Spleen (tissue), 11 donors: ENCODE measurements at regions not wholly inside any gene's neighbourhood (a gene's known extent, or its start where the extent isn't known, plus 50 kb on each side); places are given as distances from the start of the nearest gene placed in this dataset.

Experiments used
- DNase-seq: peaks from one replicate; pipeline ENCODE4 v3.0.0-alpha.2; 2020
- H3K27ac ChIP-seq, 8 donors: fragments of 200-600 bp; sonication (generic) in 7 of 8; 1 replicate in 4 of 8; 2 replicates in 4 of 8; pipeline versions ENCODE4 v1.5.0 to v1.8.0; 2016 to 2021; ENCODE audit warnings: inconsistent platforms in 4 of 8, mild to moderate bottlenecking in 4 of 8, moderate library complexity in 1 of 8
- H3K27me3 ChIP-seq, 7 donors: fragments of 200-600 bp; sonication (generic) in 6 of 7; replicated peaks in 1 of 7; 1 replicate in 4 of 7; 2 replicates in 3 of 7; pipeline versions ENCODE4 v1.5.0 to v1.8.0; 2016 to 2021; ENCODE audit warnings: inconsistent platforms in 3 of 7, mild to moderate bottlenecking in 1 of 7
- H3K36me3 ChIP-seq, 6 donors: fragments of 200-600 bp; sonication (generic) in 5 of 6; 1 replicate in 4 of 6; 2 replicates in 2 of 6; pipeline versions ENCODE4 v1.5.0 to v1.8.0; 2016 to 2021; ENCODE audit warnings: inconsistent platforms in 2 of 6
- H3K4me1 ChIP-seq, 6 donors: fragments of 200-600 bp; sonication (generic) in 5 of 6; 1 replicate in 3 of 6; 2 replicates in 3 of 6; pipeline versions ENCODE4 v1.5.0 to v1.8.0; 2016 to 2021; ENCODE audit warnings: inconsistent platforms in 3 of 6
- H3K4me3 ChIP-seq, 8 donors: fragments of 200-600 bp; sonication (generic) in 7 of 8; 1 replicate in 4 of 8; 2 replicates in 4 of 8; pipeline versions ENCODE4 v1.5.0 to v1.8.0; 2016 to 2021; ENCODE audit warnings: inconsistent platforms in 4 of 8, mild to moderate bottlenecking in 4 of 8, moderate library complexity in 2 of 8
- H3K9me3 ChIP-seq, 8 donors: fragments of 200-600 bp; sonication (generic) in 7 of 8; 1 replicate in 4 of 8; 2 replicates in 4 of 8; pipeline versions ENCODE4 v1.5.0 to v1.8.0; 2016 to 2021; ENCODE audit warnings: inconsistent platforms in 4 of 8
- POLR2A ChIP-seq, 3 donors: fragments of 450-650 bp; IDR thresholded peaks; one replicate each; pipeline ENCODE4 v1.5.1; 2017; ENCODE audit warnings: antibody characterized with exemption in 3 of 3, mild to moderate bottlenecking in 1 of 3
- POLR2AphosphoS5 ChIP-seq, 3 donors: sonication (generic); formaldehyde crosslinking; IDR thresholded peaks; one replicate each; pipeline ENCODE4 v1.5.1; 2017; ENCODE audit warnings: antibody characterized with exemption in 3 of 3
- WGBS, 5 donors: extraction: QIAGEN DNeasy Blood & Tissue Kit in 3 of 5; methylation state at CpG; one replicate each; pipeline versions ENCODE4 v1.1.5 to v1.1.7; 2013 to 2018; 5-methylcytosine and 5-hydroxymethylcytosine counted together
- intact Hi-C: fragments of 100-400 bp; cut with DNase I; formaldehyde crosslinking; loops from one replicate; pipeline ENCODE4 v1.15.0; 2023; ENCODE audit warnings: low total_unique reads
- TF ChIP-seq, protein P1 (sequence below), 11 experiments: fragments of 200-600 bp in 7 of 11; fragments of 450-650 bp in 4 of 11; sonication (generic) in 4 of 11; IDR thresholded peaks in 8 of 11; conservative IDR thresholded peaks in 3 of 11; 1 replicate in 7 of 11; 2 replicates in 4 of 11; pipeline versions ENCODE4 v1.4.0 to v1.8.0; 2016 to 2021; ENCODE audit warnings: antibody characterized with exemption in 11 of 11, inconsistent platforms in 4 of 11, mild to moderate bottlenecking in 1 of 11
- donor health status: healthy with polysubstance abuse.
- donor health status: DM: no; HTN: no; CAD: no; lungs with moderate emphysema.
- donor health status: DM: no; HTN: no; CAD: no.
- donor health status: Bipolar disorder and iron deficiency.
- donor health status: healthy.
- donor health status: DM: no; HTN: no; CAD: no.
- donor health status: DM: yes; HTN: yes; CAD: no.

DNA sequence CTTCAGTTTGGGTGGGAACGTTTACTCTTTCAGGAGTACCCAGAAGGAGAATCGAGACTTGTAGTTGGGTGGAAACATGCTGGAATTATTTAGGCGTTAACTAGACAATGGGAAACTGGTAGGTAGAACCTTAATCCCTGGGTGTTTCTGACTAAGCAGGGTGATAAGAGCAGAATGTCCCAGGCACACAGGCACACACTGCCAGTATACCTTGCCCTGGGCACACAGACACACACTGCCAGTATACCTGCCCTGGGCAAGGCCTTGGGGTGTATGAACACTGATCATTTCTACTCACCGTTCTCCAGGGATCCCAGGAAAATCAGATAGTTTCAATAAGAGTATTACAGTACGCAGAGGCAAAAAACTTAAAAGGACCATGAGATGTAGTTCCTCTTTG lies 115.5 kb downstream of the SNAPC1 start:
- Histone ChIP-seq H3K9me3 (no peaks in the 10 kb centered on the region), H3K36me3 (no peaks in the 10 kb centered on the region), H3K4me3 (no peak overlapping the region), H3K27ac (no peak overlapping the region), H3K27me3 (peaks cover 0 to 7% (median 0%) of the 10 kb centered on the region in 7 donors), H3K4me1 (peaks cover 0 to 2% (median under 1%) of the 10 kb centered on the region in 6 donors)
- DNase-seq: no peak
- TF ChIP-seq, protein P1, sequence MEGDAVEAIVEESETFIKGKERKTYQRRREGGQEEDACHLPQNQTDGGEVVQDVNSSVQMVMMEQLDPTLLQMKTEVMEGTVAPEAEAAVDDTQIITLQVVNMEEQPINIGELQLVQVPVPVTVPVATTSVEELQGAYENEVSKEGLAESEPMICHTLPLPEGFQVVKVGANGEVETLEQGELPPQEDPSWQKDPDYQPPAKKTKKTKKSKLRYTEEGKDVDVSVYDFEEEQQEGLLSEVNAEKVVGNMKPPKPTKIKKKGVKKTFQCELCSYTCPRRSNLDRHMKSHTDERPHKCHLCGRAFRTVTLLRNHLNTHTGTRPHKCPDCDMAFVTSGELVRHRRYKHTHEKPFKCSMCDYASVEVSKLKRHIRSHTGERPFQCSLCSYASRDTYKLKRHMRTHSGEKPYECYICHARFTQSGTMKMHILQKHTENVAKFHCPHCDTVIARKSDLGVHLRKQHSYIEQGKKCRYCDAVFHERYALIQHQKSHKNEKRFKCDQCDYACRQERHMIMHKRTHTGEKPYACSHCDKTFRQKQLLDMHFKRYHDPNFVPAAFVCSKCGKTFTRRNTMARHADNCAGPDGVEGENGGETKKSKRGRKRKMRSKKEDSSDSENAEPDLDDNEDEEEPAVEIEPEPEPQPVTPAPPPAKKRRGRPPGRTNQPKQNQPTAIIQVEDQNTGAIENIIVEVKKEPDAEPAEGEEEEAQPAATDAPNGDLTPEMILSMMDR (IDR thresholded peaks at IDR 0.05 in 8 of 11, conservative IDR thresholded peaks at IDR 0.05 in 3 of 11): no peak
- no peak for TF ChIP-seq POLR2A (IDR thresholded peaks at IDR 0.05)
- TF ChIP-seq POLR2AphosphoS5 (IDR thresholded peaks at IDR 0.05): no peak
- WGBS, 5 donors: 82 to 89% (median 84%) methylated on average over 5 of the region's 5 CpGs
- intact Hi-C loops: no loop called here

DNA sequence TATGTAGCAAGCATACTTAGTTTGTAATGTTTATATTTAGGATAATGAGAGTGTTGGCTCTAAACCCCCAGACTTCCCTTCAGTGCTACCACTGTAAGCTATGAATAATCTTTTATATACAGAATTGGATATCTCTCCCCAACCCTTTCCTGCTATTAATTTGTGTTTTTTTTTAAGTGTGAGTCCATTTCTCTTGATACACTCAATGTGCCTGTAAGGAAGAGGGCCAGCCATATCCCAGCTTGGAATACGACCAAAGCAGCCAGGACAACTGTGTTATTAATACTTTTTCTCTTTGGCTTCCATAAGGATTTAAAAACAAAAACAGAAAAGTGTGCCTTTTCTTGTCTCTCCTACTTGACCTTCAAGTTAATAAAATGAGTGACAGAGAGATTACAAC lies 116.7 kb downstream of the SNAPC1 start:
- H3K27ac ChIP-seq: no peak overlapping the region
- intact Hi-C loops: no loop called here
- 68 to 86% (median 81%) methylated on average over 1 of the region's 1 CpG for WGBS, 5 donors
- H3K36me3 ChIP-seq: no peaks in the 10 kb centered on the region
- H3K4me1 ChIP-seq: peaks cover 0 to 4% (median 0%) of the 10 kb centered on the region in 6 donors
- H3K9me3 ChIP-seq: peaks cover 0 to 6% (median 0%) of the 10 kb centered on the region in 8 donors
- DNase-seq: no peak
- peaks cover 0 to 7% (median 0%) of the 10 kb centered on the region in 7 donors for H3K27me3 ChIP-seq
- TF ChIP-seq POLR2A (IDR thresholded peaks at IDR 0.05): no peak
- TF ChIP-seq POLR2AphosphoS5 (IDR thresholded peaks at IDR 0.05): no peak
- TF ChIP-seq, protein P1 (IDR thresholded peaks at IDR 0.05 in 8 of 11, conservative IDR thresholded peaks at IDR 0.05 in 3 of 11): no peak
- no peak overlapping the region for H3K4me3 ChIP-seq

DNA sequence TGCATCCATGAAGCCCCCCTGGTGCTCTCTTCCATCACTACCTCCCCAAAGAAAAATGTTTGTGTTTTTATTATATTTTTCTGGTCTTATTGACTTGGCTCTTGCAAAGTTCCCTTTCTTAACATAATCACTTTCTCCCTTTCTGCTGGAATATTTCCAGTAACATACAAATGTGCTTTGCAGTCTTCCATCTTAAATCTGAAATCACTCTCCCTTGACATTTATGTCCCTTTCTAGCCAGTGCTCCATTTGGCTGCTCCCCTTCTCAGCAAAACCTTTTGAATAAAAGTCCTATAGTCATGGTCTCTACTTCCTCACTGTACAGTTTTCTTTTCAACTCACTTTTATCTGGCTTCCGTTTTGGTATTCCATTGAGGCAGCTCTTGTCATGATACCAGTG lies 118.8 kb downstream of the SNAPC1 start:
- WGBS, 5 donors: 78 to 95% (median 85%) methylated on average over 1 of the region's 1 CpG
- H3K36me3 ChIP-seq: no peaks in the 10 kb centered on the region
- no peak for DNase-seq
- H3K9me3 ChIP-seq: peaks cover 0 to 6% (median 0%) of the 10 kb centered on the region in 8 donors
- peaks cover 0 to 7% (median 0%) of the 10 kb centered on the region in 7 donors for H3K27me3 ChIP-seq
- intact Hi-C loops: no loop called here
- H3K4me1 ChIP-seq: peaks cover 0 to 17% (median 5%) of the 10 kb centered on the region in 6 donors
- no peak overlapping the region for H3K27ac ChIP-seq
- TF ChIP-seq, protein P1 (IDR thresholded peaks at IDR 0.05 in 8 of 11, conservative IDR thresholded peaks at IDR 0.05 in 3 of 11): no peak
- no peak for TF ChIP-seq POLR2A (IDR thresholded peaks at IDR 0.05)
- TF ChIP-seq POLR2AphosphoS5 (IDR thresholded peaks at IDR 0.05): no peak
- H3K4me3 ChIP-seq: no peak overlapping the region

DNA sequence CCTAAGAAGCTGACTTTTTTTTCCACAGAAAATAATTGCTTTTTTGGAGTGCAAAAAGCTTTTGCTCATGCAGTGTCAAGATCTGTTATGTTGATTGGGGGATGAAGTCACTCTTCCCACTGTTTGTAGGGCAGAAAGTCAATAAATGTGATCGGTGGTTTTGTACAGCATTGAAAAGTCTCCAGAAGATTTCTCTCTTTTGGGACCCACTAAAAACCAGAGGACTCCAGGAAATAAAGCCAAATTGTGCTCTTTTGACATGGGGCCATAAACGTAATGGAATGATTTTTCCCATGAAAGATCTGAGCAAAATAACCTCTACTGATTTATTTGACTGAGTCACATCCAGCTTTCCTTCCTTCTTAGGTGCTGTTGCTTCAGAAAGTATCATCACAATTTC lies 122.5 kb downstream of the SNAPC1 start:
- intact Hi-C loops: no loop called here
- no peak overlapping the region for H3K27ac ChIP-seq
- H3K27me3 ChIP-seq: no peaks in the 10 kb centered on the region
- peaks cover 0 to 6% (median 0%) of the 10 kb centered on the region in 8 donors for H3K9me3 ChIP-seq
- TF ChIP-seq POLR2A (IDR thresholded peaks at IDR 0.05): no peak
- TF ChIP-seq POLR2AphosphoS5 (IDR thresholded peaks at IDR 0.05): no peak
- TF ChIP-seq, protein P1 (IDR thresholded peaks at IDR 0.05 in 8 of 11, conservative IDR thresholded peaks at IDR 0.05 in 3 of 11): no peak
- peaks cover 0 to 45% (median 13%) of the 10 kb centered on the region in 6 donors for H3K4me1 ChIP-seq
- no peaks in the 10 kb centered on the region for H3K36me3 ChIP-seq
- no peak for DNase-seq
- 56 to 80% (median 70%) methylated on average over 2 of the region's 2 CpGs for WGBS, 5 donors
- H3K4me3 ChIP-seq: no peak overlapping the region
